SH-SY5Y (cell line): ENCODE measurements at regions not wholly inside any gene's neighbourhood (a gene's known extent, or its start where the extent isn't known, plus 50 kb on each side); places are given as distances from the start of the nearest gene placed in this dataset.

ENCODE experiments used
- GATA2 ChIP-seq: IDR thresholded peaks from 2 replicates; pipeline ENCODE4 v1.6.1; 2011; ENCODE audit warnings: mild to moderate bottlenecking, low read depth, low read length
- GATA3 ChIP-seq: IDR thresholded peaks from 2 replicates; pipeline ENCODE4 v1.6.1; 2011; ENCODE audit warnings: low read depth, mild to moderate bottlenecking, low read length, moderate library complexity

DNA sequence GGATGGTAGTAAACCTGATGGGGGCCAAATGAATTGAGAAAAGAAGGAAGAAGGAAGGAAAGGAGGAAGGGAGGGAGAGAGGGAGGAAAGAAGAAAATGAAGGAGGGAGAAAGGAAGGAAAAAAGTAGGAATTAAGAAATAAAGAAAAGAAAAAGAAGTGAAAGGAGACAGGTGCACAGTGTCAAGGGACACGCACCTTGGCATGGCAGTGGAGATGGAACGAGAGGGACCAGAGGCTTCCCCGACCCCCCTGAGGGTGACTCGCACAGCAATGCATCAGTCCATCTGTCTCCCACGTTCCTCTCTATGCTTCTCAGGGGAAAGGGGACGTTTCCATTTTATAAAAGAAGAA is 199.6 kb downstream of the CXCL12 start:
- TF ChIP-seq GATA2: no peak
- no peak for TF ChIP-seq GATA3
